Cardiac muscle cell (in vitro differentiated cells and primary cell): ENCODE measurements at regions not wholly inside any gene's neighbourhood (a gene's known extent, or its start where the extent isn't known, plus 50 kb on each side); places are given as distances from the start of the nearest gene placed in this dataset.
A peak's percentile ranks its signal among the peaks of the same experiment; 100 is the strongest.
"Not testable (repeated sequence)": the region's sequence is repeated elsewhere in the genome, so short reads cannot be mapped to it uniquely, and the experiment has no call there.

Experiments used
- DNase-seq, 2 donors: peaks; one replicate each; pipeline versions ENCODE4 v3.0.0 to v3.0.0-alpha.2; 2010 to 2017; ENCODE audit warnings: low read depth in 1 of 2, low spot score in 1 of 2
- H3K27ac ChIP-seq: fragments of 200-600 bp; sonication (generic); 2 replicates; pipeline ENCODE4 v1.5.1; 2016
- H3K27me3 ChIP-seq: fragments of 200-600 bp; sonication (generic); 2 replicates; pipeline ENCODE4 v1.6.0; 2016; ENCODE audit warnings: control low read depth
- H3K36me3 ChIP-seq: fragments of 200-600 bp; sonication (generic); 2 replicates; pipeline ENCODE4 v1.5.1; 2016; ENCODE audit warnings: control low read depth
- H3K4me1 ChIP-seq: fragments of 200-600 bp; sonication (generic); 2 replicates; pipeline ENCODE4 v1.8.1; 2017; ENCODE audit warnings: low read depth, mild to moderate bottlenecking, mixed run types
- H3K4me3 ChIP-seq: fragments of 200-600 bp; sonication (generic); 2 replicates; pipeline ENCODE4 v1.5.1; 2016; ENCODE audit warnings: mild to moderate bottlenecking
- H3K9me3 ChIP-seq: fragments of 200-600 bp; sonication (generic); 2 replicates; pipeline ENCODE4 v1.5.1; 2017; ENCODE audit warnings: low read depth, mild to moderate bottlenecking, control low read depth
- CTCF ChIP-seq: IDR thresholded peaks from 2 replicates; pipeline ENCODE4 v1.5.1; 2012; ENCODE audit warnings: low read depth, mild to moderate bottlenecking, low read length

GRCh38 chr9:95788021-95788420 lies 87.5 kb upstream of the ERCC6L2 start:
- Histone ChIP-seq H3K27me3 (no peaks in the 10 kb centered on the region), H3K4me3 (no peak overlapping the region), H3K9me3 (no peaks in the 10 kb centered on the region), H3K27ac (no peak overlapping the region), H3K36me3 (no peaks in the 10 kb centered on the region), H3K4me1 (no peaks in the 10 kb centered on the region)
- peak in 1 of 2 donors; percentile 18 for DNase-seq
- TF ChIP-seq CTCF: no peak

- no peaks in the 10 kb centered on the region for H3K27me3 ChIP-seq
- H3K4me1 ChIP-seq: no peaks in the 10 kb centered on the region
- H3K4me3 ChIP-seq: no peak overlapping the region
- no peaks in the 10 kb centered on the region for H3K9me3 ChIP-seq
- no peak for TF ChIP-seq CTCF
- no peak for DNase-seq
- H3K27ac ChIP-seq: no peak overlapping the region
- H3K36me3 ChIP-seq: no peaks in the 10 kb centered on the region
Measured at GRCh38 chr9:95785209-95785608, 90.3 kb upstream of the ERCC6L2 start.

- no peak for DNase-seq
Measured at GRCh38 chr9:95784318-95784717, 91.2 kb upstream of the ERCC6L2 start.

GRCh38 chr9:95783426-95783975 lies 92.0 kb upstream of the ERCC6L2 start:
- no peaks in the 10 kb centered on the region for H3K9me3 ChIP-seq
- no peak overlapping the region for H3K27ac ChIP-seq
- H3K4me3 ChIP-seq: no peak overlapping the region
- no peaks in the 10 kb centered on the region for H3K27me3 ChIP-seq
- no peak for TF ChIP-seq CTCF
- peak in 1 of 2 donors; percentile 42 for DNase-seq
- H3K36me3 ChIP-seq: no peaks in the 10 kb centered on the region
- no peaks in the 10 kb centered on the region for H3K4me1 ChIP-seq

More at GRCh38 chr9:95784318-95784717, 91.2 kb upstream of the ERCC6L2 start:
- no peaks in the 10 kb centered on the region for H3K4me1 ChIP-seq
- no peaks in the 10 kb centered on the region for H3K27me3 ChIP-seq
- no peak overlapping the region for H3K4me3 ChIP-seq
- H3K27ac ChIP-seq: no peak overlapping the region
- no peaks in the 10 kb centered on the region for H3K36me3 ChIP-seq
- no peak for TF ChIP-seq CTCF
- H3K9me3 ChIP-seq: no peaks in the 10 kb centered on the region

GRCh38 chr9:95780751-95781150 lies 94.7 kb upstream of the ERCC6L2 start:
- Histone ChIP-seq H3K4me3 (no peak overlapping the region), H3K27me3 (no peaks in the 10 kb centered on the region), H3K9me3 (no peaks in the 10 kb centered on the region), H3K27ac (no peak overlapping the region), H3K4me1 (peaks cover 14% of the 10 kb centered on the region), H3K36me3 (no peaks in the 10 kb centered on the region)
- no peak for TF ChIP-seq CTCF
- DNase-seq: no peak

- Histone ChIP-seq H3K36me3 (no peaks in the 10 kb centered on the region), H3K4me1 (peaks cover 14% of the 10 kb centered on the region), H3K27me3 (no peaks in the 10 kb centered on the region), H3K9me3 (no peaks in the 10 kb centered on the region), H3K27ac (no peak overlapping the region), H3K4me3 (no peak overlapping the region)
- no peak for TF ChIP-seq CTCF
- DNase-seq: no peak
Measured at GRCh38 chr9:95780121-95780520, 95.4 kb upstream of the ERCC6L2 start.

GRCh38 chr9:95779597-95779996 lies 95.9 kb upstream of the ERCC6L2 start:
- not testable (repeated sequence) for H3K27me3 ChIP-seq, H3K36me3 ChIP-seq, H3K4me3 ChIP-seq, H3K27ac ChIP-seq, H3K9me3 ChIP-seq
- peaks cover 14% of the 10 kb centered on the region for H3K4me1 ChIP-seq
- peak in 1 of 2 donors; percentile 17 for DNase-seq
